Activated T-cell treated with anti-CD3 and anti-CD28 coated beads, Interleukin-2, amount 50 U/mL, for 72 hours (primary cell): ENCODE measurements at regions not wholly inside any gene's neighbourhood (a gene's known extent, or its start where the extent isn't known, plus 50 kb on each side); places are given as distances from the start of the nearest gene placed in this dataset.

Source experiments
- ATAC-seq, 2 donors: fragments of 150-1000 bp; cut with Tn5 transposase; replicated peaks in 1 of 2; 2 replicates each; pipeline ENCODE4 v1.10.0; 2021; ENCODE audit warnings: moderate library complexity in 2 of 2, mild to moderate bottlenecking in 1 of 2
- DNase-seq, 2 donors: peaks; one replicate each; pipeline ENCODE4 v3.0.0; 2021 to 2022; ENCODE audit warnings: mixed read lengths in 1 of 2
- H3K27ac Mint-ChIP-seq: one replicate; pipeline ENCODE4 v1.8.0; 2022; ENCODE audit warnings: mild to moderate bottlenecking, moderate library complexity, mixed read lengths
- H3K27me3 Mint-ChIP-seq: one replicate; pipeline ENCODE4 v1.8.0; 2022; ENCODE audit warnings: low read depth, mixed read lengths
- H3K36me3 Mint-ChIP-seq, 2 donors: one replicate each; pipeline ENCODE4 v1.8.0; 2022; ENCODE audit warnings: mixed read lengths in 2 of 2, mild to moderate bottlenecking in 1 of 2; ENCODE audit not compliant: insufficient read depth in 2 of 2
- H3K4me1 Mint-ChIP-seq: one replicate; pipeline ENCODE4 v1.8.0; 2022; ENCODE audit warnings: low read depth, mixed read lengths
- H3K4me3 Mint-ChIP-seq, 2 donors: one replicate each; pipeline ENCODE4 v1.8.0; 2022; ENCODE audit warnings: mild to moderate bottlenecking in 2 of 2, mixed read lengths in 2 of 2, moderate library complexity in 2 of 2
- H3K9me3 Mint-ChIP-seq, 2 donors: one replicate each; pipeline ENCODE4 v1.8.0; 2022; ENCODE audit warnings: mixed read lengths in 2 of 2

DNA sequence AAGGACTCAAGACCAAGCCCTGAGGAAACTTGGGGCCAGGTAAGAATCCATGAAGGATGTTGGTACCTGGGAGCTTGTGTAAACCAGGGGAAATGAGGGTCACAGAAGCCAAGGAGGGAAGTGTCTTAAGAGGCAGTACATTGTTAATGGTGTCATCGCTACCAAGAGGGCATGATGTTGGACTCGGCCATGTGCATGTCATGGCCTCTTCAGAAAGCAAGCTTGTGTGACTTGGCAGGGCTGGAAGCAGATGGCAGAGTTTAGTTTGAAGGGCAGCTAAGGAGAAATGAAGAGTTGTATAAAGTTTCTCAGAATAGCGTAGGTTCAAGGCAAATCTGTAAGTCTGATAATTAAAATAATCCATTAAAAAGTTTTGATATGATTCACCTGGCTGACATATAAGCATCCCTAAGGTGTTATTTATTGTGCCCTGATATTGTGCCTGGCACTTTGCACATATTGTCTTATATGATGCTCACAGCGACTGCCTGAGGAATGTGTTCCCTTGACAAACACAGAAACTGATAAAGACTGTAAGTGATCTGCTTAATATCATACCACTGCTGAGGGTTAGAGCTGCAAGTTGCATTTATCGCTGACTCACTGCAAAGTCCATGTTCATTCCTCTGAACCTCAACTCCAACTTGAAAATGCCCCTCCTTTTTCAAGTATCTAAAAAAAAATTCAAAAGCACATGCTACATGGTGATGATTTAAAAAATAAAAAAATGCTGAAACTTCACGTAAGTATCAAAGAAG, 81.3 kb upstream of the PTPN3 start:
- Mint-ChIP-seq H3K27me3 (no peaks in the 10 kb centered on the region), H3K9me3 (no peaks in the 10 kb centered on the region), H3K4me1 (no peaks in the 10 kb centered on the region), H3K27ac (no peak overlapping the region), H3K4me3 (no peak overlapping the region), H3K36me3 (no peaks in the 10 kb centered on the region)
- no peak for ATAC-seq
- no peak for DNase-seq

DNA sequence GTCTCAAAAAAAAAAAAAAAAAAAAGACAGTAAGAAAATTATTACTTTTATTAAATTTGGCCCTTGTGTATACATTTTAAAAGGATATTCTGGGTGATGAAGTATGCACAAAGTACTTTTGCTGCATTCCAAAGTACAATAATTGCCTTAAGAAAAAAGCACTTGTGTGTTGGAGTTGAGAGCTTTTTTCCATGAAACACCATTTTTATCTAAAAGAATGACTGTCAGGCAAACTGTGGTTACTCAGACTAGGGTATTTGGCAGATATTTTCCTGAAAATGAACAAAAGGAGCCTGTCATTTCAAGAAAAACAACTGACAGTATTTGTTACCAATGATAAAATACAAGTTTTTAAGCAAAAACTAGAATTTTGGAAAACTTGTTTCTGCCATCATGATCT, 84.3 kb upstream of the PTPN3 start:
- Mint-ChIP-seq H3K27ac (no peak overlapping the region), H3K36me3 (no peaks in the 10 kb centered on the region), H3K4me3 (no peak overlapping the region), H3K27me3 (peaks cover 11% of the 10 kb centered on the region), H3K9me3 (no peaks in the 10 kb centered on the region), H3K4me1 (no peaks in the 10 kb centered on the region)
- ATAC-seq (no peak), DNase-seq (no peak)

DNA sequence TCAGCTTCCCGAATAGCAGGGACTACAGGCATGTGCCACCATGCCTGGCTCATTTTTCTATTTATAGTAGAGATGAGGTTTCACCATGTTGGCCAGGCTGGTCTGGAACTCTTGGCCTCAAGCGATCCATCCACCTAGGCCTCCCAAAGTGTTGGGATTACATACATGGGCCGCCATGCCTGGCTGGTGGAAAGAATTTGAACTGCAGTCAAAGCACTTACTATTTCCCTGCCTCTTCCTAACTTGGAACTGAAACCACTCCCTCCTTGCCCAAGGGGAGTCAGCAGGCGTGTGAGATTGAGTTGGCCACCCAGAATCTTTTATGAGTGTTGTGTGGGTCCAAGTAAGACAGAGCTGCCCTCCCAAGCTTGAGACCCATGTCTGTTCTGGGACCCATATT, 86.1 kb upstream of the PTPN3 start:
- Mint-ChIP-seq H3K4me1 (no peaks in the 10 kb centered on the region), H3K27me3 (peaks cover 11% of the 10 kb centered on the region), H3K36me3 (no peaks in the 10 kb centered on the region), H3K9me3 (no peaks in the 10 kb centered on the region), H3K27ac (no peak overlapping the region), H3K4me3 (no peak overlapping the region)
- ATAC-seq (no peak), DNase-seq (no peak)

DNA sequence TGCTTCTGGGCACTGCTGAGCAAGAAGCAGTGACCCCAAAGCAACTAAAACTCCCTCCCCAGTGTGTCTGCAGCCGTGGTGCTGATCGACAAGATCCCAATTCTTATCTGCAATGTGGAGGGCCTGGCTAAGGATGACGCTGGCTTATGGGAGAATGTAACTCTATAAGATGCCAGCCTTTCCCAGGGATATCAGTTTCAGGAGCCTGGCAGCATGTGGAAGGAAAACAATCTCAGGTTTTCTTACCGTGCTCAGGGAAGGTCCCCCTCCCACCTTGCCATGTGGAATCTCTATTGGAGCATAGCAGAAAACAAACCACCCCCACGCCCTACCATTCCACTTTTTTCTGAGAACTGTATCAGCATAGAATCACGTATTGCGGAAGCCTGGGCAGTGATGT, 87.7 kb upstream of the PTPN3 start:
- H3K4me3 Mint-ChIP-seq: no peak overlapping the region
- no peaks in the 10 kb centered on the region for H3K4me1 Mint-ChIP-seq
- H3K27me3 Mint-ChIP-seq: peaks cover 15% of the 10 kb centered on the region
- H3K27ac Mint-ChIP-seq: no peak overlapping the region
- no peak for ATAC-seq
- no peaks in the 10 kb centered on the region for H3K36me3 Mint-ChIP-seq
- peaks cover 0 to 2% of the 10 kb centered on the region in 2 donors for H3K9me3 Mint-ChIP-seq
- DNase-seq: no peak

DNA sequence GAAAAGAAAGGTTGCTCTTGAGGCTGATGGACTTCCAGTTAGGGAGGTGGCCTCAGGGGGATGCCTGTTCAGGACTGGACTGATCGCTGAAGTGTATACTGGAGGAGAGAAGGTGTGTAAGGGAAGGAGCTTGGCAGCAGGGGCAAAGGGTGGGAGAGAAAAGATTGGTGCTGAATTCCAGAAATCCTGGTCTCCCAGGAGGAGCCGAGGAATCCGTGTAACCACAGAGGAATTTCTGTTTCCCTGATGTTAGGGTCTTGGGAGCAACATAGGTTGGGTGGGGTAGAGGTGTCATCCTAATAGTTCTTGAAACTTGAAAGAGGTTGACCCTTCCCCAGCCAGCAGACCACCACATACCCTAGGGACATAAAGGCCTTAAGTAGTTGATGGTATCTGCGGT, 88.9 kb upstream of the PTPN3 start:
- H3K27me3 Mint-ChIP-seq: peaks cover 17% of the 10 kb centered on the region
- H3K4me1 Mint-ChIP-seq: no peaks in the 10 kb centered on the region
- no peak for DNase-seq
- ATAC-seq: no peak
- no peak overlapping the region for H3K4me3 Mint-ChIP-seq
- H3K9me3 Mint-ChIP-seq: peaks cover 0 to 2% of the 10 kb centered on the region in 2 donors
- no peak overlapping the region for H3K27ac Mint-ChIP-seq
- no peaks in the 10 kb centered on the region for H3K36me3 Mint-ChIP-seq

DNA sequence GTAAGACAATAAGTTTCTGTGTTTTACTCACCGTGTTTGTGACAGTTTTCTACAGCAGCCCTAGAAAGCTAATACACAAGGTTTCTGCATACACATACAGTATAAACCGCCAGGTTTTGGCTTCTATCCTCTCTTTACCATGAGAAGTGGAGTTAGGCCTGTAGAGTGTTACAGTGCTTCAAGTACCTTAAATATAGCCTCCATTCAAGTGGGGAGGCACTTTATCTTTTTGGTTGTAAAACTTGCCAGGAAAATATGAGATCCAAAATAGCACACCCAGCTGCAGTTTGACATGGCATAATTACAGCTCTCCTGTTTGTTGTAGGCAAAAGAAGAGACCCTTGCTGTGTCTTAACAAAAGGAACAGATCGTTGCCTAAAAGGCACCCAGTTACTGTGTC, 90.3 kb upstream of the PTPN3 start:
- Mint-ChIP-seq H3K27me3 (peaks cover 23% of the 10 kb centered on the region), H3K4me3 (no peak overlapping the region), H3K36me3 (no peaks in the 10 kb centered on the region), H3K27ac (no peak overlapping the region), H3K4me1 (no peaks in the 10 kb centered on the region), H3K9me3 (peaks cover 0 to 2% of the 10 kb centered on the region in 2 donors)
- DNase-seq (no peak), ATAC-seq (no peak)

DNA sequence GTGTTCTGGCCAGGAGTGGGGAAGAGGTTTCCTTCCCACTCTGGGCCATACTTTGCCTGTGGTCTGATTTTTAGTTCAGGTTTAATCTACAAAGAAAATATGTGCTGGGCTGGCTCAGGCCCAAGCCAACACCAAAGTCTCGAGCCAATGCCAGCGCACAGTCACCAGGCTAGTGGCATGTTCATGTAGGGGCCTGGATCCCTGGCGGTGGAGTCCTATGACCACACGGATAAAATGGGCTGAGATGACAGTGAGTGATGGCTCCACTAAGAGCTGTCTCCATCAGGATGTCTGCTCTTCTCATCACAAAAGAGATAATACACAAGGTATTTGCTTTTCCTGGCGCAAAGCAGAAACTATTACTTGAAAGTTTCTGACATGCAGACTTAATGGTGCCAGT, 92.9 kb upstream of the PTPN3 start:
- ATAC-seq (no peak), DNase-seq (no peak)
- no peak overlapping the region for H3K27ac Mint-ChIP-seq
- H3K9me3 Mint-ChIP-seq: peaks cover 0 to 2% of the 10 kb centered on the region in 2 donors
- no peaks in the 10 kb centered on the region for H3K4me1 Mint-ChIP-seq
- peaks cover 23% of the 10 kb centered on the region for H3K27me3 Mint-ChIP-seq
- H3K4me3 Mint-ChIP-seq: no peak overlapping the region
- no peaks in the 10 kb centered on the region for H3K36me3 Mint-ChIP-seq

DNA sequence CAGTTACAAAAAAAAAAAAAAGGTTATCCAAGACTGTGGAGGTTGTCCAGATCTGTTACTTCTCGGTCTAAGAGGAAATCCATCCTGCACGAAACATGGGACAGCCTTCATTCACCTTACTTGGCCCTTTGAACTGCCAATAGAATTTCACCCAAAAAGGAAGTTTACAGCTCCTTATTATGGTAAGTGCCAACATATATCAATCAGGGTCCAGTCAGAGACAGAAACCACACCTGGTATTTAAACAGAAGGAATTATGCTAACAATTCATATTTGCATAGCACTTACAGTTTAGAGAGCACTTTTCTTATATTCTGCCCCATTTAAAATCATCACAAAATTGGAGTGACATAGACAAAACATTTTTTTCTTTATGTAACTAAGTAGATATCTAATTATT, 93.6 kb upstream of the PTPN3 start:
- Mint-ChIP-seq H3K27ac (no peak overlapping the region), H3K4me3 (no peak overlapping the region), H3K9me3 (peaks cover 0 to 2% of the 10 kb centered on the region in 2 donors), H3K4me1 (no peaks in the 10 kb centered on the region), H3K36me3 (no peaks in the 10 kb centered on the region), H3K27me3 (peaks cover 16% of the 10 kb centered on the region)
- DNase-seq (no peak), ATAC-seq (no peak)

DNA sequence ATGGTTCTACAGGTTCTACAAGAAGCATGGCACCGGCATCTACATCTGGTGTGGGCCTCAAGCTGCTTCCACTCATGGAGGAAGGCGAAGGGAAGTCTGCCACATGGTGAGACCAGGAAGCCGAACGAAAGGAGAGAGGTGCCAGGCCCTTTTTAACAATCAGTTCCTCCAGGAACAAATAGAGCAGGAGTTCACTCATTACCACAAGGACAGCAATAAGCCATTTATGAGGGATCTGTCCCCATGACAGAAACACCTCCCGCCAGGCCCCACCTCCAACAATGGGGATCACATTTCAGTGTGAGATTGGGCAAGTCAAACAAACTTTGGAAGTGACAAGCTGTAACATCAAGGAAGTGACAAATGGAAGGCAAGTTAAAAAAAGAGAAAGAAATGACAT, 95.5 kb upstream of the PTPN3 start:
- no peaks in the 10 kb centered on the region for H3K36me3 Mint-ChIP-seq
- no peak overlapping the region for H3K4me3 Mint-ChIP-seq
- H3K9me3 Mint-ChIP-seq: peaks cover 0 to 2% of the 10 kb centered on the region in 2 donors
- no peak for ATAC-seq
- H3K27me3 Mint-ChIP-seq: peaks cover 12% of the 10 kb centered on the region
- H3K4me1 Mint-ChIP-seq: no peaks in the 10 kb centered on the region
- DNase-seq: no peak
- H3K27ac Mint-ChIP-seq: no peak overlapping the region

DNA sequence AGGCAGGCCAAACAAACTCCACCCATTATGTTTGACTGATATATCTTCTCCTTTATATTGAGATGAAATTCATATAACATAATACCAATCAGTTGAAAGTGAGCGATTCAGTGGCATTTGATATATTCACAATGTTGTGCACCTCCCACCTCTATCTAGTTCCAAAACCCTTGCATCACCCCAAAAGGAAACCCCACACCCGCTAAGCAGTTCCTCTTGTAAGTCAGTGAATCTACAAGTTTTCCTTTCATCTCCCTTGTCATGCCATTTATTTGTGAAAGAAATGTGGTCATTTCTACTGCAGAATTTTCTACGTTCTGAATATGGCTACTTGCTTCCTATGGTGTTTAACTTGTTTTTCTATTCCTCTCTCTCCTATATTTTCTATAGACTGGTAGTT, 99.4 kb upstream of the PTPN3 start:
- DNase-seq (no peak), ATAC-seq (no peak)
- no peak overlapping the region for H3K4me3 Mint-ChIP-seq
- H3K27ac Mint-ChIP-seq: no peak overlapping the region
- H3K4me1 Mint-ChIP-seq: no peaks in the 10 kb centered on the region
- H3K27me3 Mint-ChIP-seq: peaks cover 3% of the 10 kb centered on the region
- H3K36me3 Mint-ChIP-seq: no peaks in the 10 kb centered on the region
- no peaks in the 10 kb centered on the region for H3K9me3 Mint-ChIP-seq

DNA sequence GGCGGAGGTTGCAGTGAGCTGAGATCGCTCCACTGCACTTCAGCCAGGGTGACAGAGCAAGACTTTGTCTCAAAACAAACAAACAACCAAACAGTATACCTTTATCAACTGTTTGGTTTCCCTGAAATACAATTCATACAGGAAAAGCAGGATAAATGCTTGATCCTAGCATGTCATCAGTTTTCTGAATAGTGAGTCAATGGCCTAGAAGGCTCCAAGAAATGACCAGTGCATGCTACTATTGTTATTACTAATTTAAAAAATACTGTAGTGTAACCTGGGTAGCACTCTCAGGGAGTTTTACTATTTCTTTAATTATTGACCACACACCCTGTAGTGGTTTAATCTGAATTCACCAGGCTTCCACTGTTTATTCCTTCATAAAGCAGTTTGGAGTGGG, 101.0 kb upstream of the PTPN3 start:
- H3K4me3 Mint-ChIP-seq: no peak overlapping the region
- no peaks in the 10 kb centered on the region for H3K9me3 Mint-ChIP-seq
- no peaks in the 10 kb centered on the region for H3K36me3 Mint-ChIP-seq
- DNase-seq: no peak
- no peak for ATAC-seq
- H3K4me1 Mint-ChIP-seq: no peaks in the 10 kb centered on the region
- H3K27me3 Mint-ChIP-seq: peaks cover 4% of the 10 kb centered on the region
- no peak overlapping the region for H3K27ac Mint-ChIP-seq

DNA sequence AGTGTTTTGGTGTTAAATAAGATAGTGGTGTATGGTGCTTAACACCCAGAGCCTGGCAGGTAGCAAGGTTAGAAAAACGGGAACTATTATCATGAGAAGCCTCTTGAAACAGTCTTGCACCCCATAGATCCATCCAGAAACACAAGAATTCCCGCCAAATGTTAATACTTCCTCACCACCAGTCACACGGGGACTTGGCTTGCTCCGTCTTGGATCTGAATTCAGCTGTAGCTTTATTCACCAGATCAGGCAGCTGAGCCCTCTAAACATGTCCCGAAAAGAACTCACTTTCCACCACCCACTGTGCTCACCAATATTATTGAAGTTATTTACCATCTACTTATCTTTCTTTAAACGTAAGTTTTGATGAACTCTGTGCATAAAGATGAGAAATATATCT, 101.6 kb upstream of the PTPN3 start:
- no peak overlapping the region for H3K27ac Mint-ChIP-seq
- no peak overlapping the region for H3K4me3 Mint-ChIP-seq
- no peaks in the 10 kb centered on the region for H3K4me1 Mint-ChIP-seq
- H3K9me3 Mint-ChIP-seq: no peaks in the 10 kb centered on the region
- H3K27me3 Mint-ChIP-seq: peaks cover 10% of the 10 kb centered on the region
- no peak for ATAC-seq
- no peaks in the 10 kb centered on the region for H3K36me3 Mint-ChIP-seq
- no peak for DNase-seq

DNA sequence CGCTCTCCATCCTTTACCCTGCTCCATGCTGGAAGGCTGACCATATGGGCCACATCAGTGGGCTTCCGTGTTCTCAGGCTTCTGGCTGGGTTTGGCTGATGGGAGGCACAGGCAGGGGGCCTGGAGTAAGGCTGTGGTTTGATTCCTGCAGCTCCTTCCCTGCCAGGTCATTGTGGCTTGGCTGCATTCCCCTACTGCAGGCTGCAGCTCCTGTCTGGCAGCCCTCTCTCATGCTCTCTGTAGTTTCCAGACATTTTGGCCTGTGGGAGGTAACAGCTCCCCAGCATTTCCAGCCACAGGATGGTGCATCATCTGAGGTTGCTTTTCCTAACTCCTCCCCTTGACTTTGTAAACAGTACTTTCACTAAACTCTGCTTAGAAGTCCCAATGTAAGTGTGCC, 102.0 kb upstream of the PTPN3 start:
- DNase-seq (no peak), ATAC-seq (no peak)
- Mint-ChIP-seq H3K4me1 (no peaks in the 10 kb centered on the region), H3K36me3 (no peaks in the 10 kb centered on the region), H3K27ac (no peak overlapping the region), H3K9me3 (no peaks in the 10 kb centered on the region), H3K4me3 (no peak overlapping the region), H3K27me3 (peaks cover 11% of the 10 kb centered on the region)

DNA sequence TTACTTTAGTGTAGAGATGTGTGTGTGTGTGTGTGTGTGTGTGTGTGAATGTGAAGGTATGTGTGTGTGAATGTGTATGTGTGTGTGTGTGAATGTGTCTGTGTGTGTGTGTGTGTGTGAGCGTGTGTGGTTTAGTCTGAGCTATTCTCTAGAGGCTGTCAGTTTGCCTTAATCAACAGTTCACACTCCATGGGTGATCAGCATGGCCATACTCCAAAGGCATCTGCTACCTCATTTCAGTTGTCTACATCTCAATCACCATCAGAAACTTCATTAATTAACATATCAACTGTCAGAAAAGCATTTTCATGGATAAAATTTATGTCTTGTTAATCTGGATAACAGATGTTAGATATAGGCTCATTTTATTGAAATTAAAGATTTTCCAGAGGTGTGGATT, 103.1 kb upstream of the PTPN3 start:
- ATAC-seq (no peak), DNase-seq (no peak)
- Mint-ChIP-seq H3K36me3 (no peaks in the 10 kb centered on the region), H3K27me3 (peaks cover 11% of the 10 kb centered on the region), H3K27ac (no peak overlapping the region), H3K4me1 (no peaks in the 10 kb centered on the region), H3K9me3 (no peaks in the 10 kb centered on the region), H3K4me3 (no peak overlapping the region)
